ENCODE measurements at regions not wholly inside any gene's neighbourhood (a gene's known extent, or its start where the extent isn't known, plus 50 kb on each side); places are given as distances from the start of the nearest gene placed in this dataset.
"Not testable (repeated sequence)": the region's sequence is repeated elsewhere in the genome, so short reads cannot be mapped to it uniquely, and the experiment has no call there.

DNA sequence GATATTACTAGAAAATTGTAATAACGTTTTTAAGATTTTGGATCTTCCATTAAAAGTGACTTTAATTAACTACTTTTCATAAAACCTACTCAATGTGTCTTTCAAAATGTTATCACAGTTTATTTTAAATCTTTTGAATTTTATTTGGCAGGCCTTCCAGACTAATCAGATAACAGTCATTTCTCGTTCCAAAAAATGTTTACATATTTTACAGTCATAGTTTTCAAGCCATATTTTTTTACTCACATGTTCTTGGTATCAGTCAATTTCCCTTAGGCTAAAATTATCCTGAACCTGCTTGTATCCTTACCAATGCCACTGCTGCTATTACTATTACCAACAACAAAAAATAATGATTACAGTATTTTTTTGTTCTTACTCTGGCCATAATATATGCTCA, 1783.5 kb downstream of the SLITRK5 start:
- no peaks in the 10 kb centered on the region for H3K4me1 ChIP-seq
- TF ChIP-seq, protein P1, sequence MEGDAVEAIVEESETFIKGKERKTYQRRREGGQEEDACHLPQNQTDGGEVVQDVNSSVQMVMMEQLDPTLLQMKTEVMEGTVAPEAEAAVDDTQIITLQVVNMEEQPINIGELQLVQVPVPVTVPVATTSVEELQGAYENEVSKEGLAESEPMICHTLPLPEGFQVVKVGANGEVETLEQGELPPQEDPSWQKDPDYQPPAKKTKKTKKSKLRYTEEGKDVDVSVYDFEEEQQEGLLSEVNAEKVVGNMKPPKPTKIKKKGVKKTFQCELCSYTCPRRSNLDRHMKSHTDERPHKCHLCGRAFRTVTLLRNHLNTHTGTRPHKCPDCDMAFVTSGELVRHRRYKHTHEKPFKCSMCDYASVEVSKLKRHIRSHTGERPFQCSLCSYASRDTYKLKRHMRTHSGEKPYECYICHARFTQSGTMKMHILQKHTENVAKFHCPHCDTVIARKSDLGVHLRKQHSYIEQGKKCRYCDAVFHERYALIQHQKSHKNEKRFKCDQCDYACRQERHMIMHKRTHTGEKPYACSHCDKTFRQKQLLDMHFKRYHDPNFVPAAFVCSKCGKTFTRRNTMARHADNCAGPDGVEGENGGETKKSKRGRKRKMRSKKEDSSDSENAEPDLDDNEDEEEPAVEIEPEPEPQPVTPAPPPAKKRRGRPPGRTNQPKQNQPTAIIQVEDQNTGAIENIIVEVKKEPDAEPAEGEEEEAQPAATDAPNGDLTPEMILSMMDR (IDR thresholded peaks at IDR 0.05): no peak
- no peak overlapping the region for H3K27ac ChIP-seq
- no peak overlapping the region for H3K4me3 ChIP-seq
- H3K9me3 ChIP-seq: no peaks in the 10 kb centered on the region
- DNase-seq (ENCODE audit: low spot score): no peak
- H3K27me3 ChIP-seq: no peaks in the 10 kb centered on the region
- H3K36me3 ChIP-seq: no peaks in the 10 kb centered on the region

DNA sequence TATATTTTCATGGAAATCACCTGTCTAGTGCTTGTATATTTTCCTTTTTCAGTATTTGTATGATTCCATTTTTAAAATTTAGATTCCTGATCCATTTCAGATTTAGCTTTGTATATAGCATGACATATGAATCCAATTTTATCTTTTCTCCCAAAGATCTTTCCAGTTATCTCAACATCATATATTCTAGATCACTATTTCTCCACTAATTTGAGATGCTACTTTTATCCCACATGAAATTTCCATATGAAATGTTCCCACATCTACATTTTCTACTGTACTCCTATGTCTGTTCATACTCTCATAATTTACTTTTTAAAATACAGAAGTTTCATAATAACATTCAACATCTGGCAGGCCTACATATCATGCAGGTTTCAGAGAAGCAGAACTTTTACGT, 1784.1 kb downstream of the SLITRK5 start:
- Histone ChIP-seq H3K27ac (no peak overlapping the region), H3K4me3 (no peak overlapping the region), H3K27me3 (no peaks in the 10 kb centered on the region), H3K9me3 (no peaks in the 10 kb centered on the region), H3K4me1 (no peaks in the 10 kb centered on the region), H3K36me3 (no peaks in the 10 kb centered on the region)
- no peak for DNase-seq (ENCODE audit: low spot score)
- TF ChIP-seq, protein P1 (IDR thresholded peaks at IDR 0.05): no peak

DNA sequence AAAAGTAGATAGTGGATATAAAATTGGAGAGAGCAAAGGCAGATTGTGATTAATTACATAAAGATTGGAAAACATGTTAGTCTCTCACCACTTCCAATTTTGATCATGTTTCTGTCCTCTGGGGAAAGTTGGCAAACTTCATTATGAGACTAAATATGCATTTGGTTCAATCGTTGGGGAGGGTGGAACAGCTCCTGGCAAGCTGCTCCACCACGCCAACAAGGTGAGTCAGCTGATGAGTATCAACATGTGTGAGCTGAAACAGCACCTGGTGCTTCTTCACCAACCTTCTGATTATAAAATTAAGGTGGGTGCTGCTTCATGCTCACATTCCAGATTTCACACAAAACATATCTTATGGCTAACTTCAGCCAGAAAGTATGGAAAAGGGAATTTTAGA, 1784.6 kb downstream of the SLITRK5 start:
- H3K9me3 ChIP-seq: no peaks in the 10 kb centered on the region
- H3K4me1 ChIP-seq: no peaks in the 10 kb centered on the region
- H3K27me3 ChIP-seq: no peaks in the 10 kb centered on the region
- no peak overlapping the region for H3K27ac ChIP-seq
- no peak overlapping the region for H3K4me3 ChIP-seq
- no peaks in the 10 kb centered on the region for H3K36me3 ChIP-seq
- DNase-seq (ENCODE audit: low spot score): no peak
- TF ChIP-seq, protein P1 (IDR thresholded peaks at IDR 0.05): no peak

DNA sequence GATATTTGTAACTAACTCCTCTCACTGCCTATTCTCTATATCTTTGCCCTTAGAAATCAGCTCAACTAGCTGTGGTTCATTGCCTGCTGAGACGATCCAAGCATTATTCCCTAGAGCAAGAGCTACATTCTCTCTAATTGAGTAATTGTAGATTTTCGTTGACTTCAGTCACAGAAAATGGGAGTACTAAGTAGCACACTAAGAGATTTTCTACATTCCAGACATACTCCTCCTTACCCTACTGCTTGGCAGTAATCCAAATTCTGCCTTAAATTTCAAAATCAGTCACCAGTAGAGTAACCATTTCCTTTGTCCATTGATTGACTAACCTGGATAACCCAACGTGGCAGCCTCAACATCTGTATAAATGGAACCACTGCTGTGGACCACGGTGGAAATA, 1786.8 kb downstream of the SLITRK5 start:
- Histone ChIP-seq H3K4me1 (no peaks in the 10 kb centered on the region), H3K36me3 (no peaks in the 10 kb centered on the region), H3K9me3 (no peaks in the 10 kb centered on the region), H3K27me3 (no peaks in the 10 kb centered on the region), H3K4me3 (no peak overlapping the region), H3K27ac (no peak overlapping the region)
- TF ChIP-seq, protein P1 (IDR thresholded peaks at IDR 0.05): no peak
- DNase-seq (ENCODE audit: low spot score): no peak

DNA sequence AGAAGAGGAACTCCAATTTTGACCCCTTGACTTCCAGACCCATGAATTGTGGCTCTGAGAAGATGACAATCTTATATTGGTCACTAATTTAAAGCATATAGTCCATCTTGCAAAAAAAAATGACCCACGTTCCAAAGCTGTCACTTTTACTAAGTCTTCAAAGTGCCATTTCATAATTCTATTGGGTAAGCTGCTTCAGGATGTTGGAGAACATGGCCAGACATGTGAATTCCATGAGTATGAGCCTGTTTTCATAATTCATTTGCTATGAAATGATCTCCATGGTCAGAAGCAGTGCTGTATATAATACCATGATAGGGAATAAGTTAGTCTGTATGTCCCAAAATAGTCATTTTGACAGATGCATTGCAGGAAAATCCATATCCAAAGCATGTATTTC, 1787.3 kb downstream of the SLITRK5 start:
- TF ChIP-seq, protein P1 (IDR thresholded peaks at IDR 0.05): no peak
- H3K36me3 ChIP-seq: no peaks in the 10 kb centered on the region
- no peaks in the 10 kb centered on the region for H3K27me3 ChIP-seq
- H3K4me3 ChIP-seq: no peak overlapping the region
- H3K9me3 ChIP-seq: no peaks in the 10 kb centered on the region
- DNase-seq (ENCODE audit: low spot score): no peak
- no peaks in the 10 kb centered on the region for H3K4me1 ChIP-seq
- no peak overlapping the region for H3K27ac ChIP-seq

DNA sequence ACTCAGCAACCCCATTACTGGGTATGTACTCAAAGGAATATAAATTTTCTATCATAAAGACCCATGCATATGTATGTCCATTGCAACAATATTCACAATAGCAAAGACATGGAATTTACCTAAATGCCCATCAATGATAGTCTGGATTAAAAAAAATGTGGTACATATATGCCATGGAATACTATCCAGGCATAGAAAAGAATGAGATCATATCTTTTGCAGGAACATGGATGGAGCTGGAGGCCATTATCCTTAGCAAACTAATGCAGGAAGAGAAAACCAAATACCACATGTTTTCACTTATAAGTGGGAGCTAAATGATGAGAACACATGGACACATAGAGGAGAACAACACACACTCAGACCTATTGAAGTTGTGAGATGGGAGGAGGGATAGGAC, 1789.7 kb downstream of the SLITRK5 start:
- H3K27ac ChIP-seq; H3K9me3 ChIP-seq; H3K4me1 ChIP-seq; DNase-seq (ENCODE audit: low spot score); H3K27me3 ChIP-seq; H3K4me3 ChIP-seq; H3K36me3 ChIP-seq: not testable (repeated sequence)

All from right atrium auricular region (tissue), 2 donors.